H9 (cell line): ENCODE measurements at regions not wholly inside any gene's neighbourhood (a gene's known extent, or its start where the extent isn't known, plus 50 kb on each side); places are given as distances from the start of the nearest gene placed in this dataset.

Source experiments
- DNase-seq: peaks from one replicate; pipeline ENCODE4 v3.0.0-alpha.2; 2017
- H2AFZ ChIP-seq: one replicate; pipeline ENCODE4 v1.6.1; 2013; ENCODE audit warnings: mild to moderate bottlenecking, low read length, control low read depth, moderate library complexity
- H2AK5ac ChIP-seq: 2 replicates; pipeline ENCODE4 v1.6.1; 2013; ENCODE audit warnings: low read length, control low read depth, mixed read lengths; ENCODE audit not compliant: insufficient read length
- H2BK120ac ChIP-seq: one replicate; pipeline ENCODE4 v1.6.1; 2013; ENCODE audit warnings: low read depth, mild to moderate bottlenecking, low read length, control low read depth, inconsistent platforms; ENCODE audit not compliant: poor library complexity, severe bottlenecking
- H2BK12ac ChIP-seq: 2 replicates; pipeline ENCODE4 v1.6.1; 2013; ENCODE audit warnings: low read length, control low read depth, mixed read lengths, low read depth; ENCODE audit not compliant: insufficient read length
- H2BK15ac ChIP-seq: 2 replicates; pipeline ENCODE4 v1.6.1; 2013; ENCODE audit warnings: low read depth, low read length, control low read depth
- H2BK20ac ChIP-seq: one replicate; pipeline ENCODE4 v1.6.1; 2013; ENCODE audit warnings: low read depth, mild to moderate bottlenecking, low read length, control low read depth, inconsistent platforms; ENCODE audit not compliant: poor library complexity, severe bottlenecking
- H2BK5ac ChIP-seq: 2 replicates; pipeline ENCODE4 v1.6.1; 2013; ENCODE audit warnings: low read length, control low read depth, mixed read lengths; ENCODE audit not compliant: insufficient read length
- H3K14ac ChIP-seq: 2 replicates; pipeline ENCODE4 v1.6.1; 2013; ENCODE audit warnings: low read length, control low read depth; ENCODE audit not compliant: insufficient read depth
- H3K18ac ChIP-seq: 2 replicates; pipeline ENCODE4 v1.6.1; 2013; ENCODE audit warnings: low read depth, mild to moderate bottlenecking, mixed read lengths, low read length, control low read depth; ENCODE audit not compliant: insufficient read length
- H3K23ac ChIP-seq: 2 replicates; pipeline ENCODE4 v1.6.1; 2013; ENCODE audit warnings: low read length, control low read depth, mixed read lengths, low read depth; ENCODE audit not compliant: insufficient read length
- H3K23me2 ChIP-seq: 2 replicates; pipeline ENCODE4 v1.6.1; 2013; ENCODE audit warnings: low read depth, mild to moderate bottlenecking, mixed read lengths, low read length, control low read depth; ENCODE audit not compliant: insufficient read length, poor library complexity, severe bottlenecking
- H3K27ac ChIP-seq: 2 replicates; pipeline ENCODE4 v1.5.1; 2013; ENCODE audit warnings: low read length, control low read depth, mixed read lengths, low read depth; ENCODE audit not compliant: insufficient read length
- H3K27me3 ChIP-seq: 2 replicates; pipeline ENCODE4 v1.6.1; 2013; ENCODE audit warnings: low read length, control low read depth, inconsistent platforms; ENCODE audit not compliant: insufficient read depth
- H3K4ac ChIP-seq: 2 replicates; pipeline ENCODE4 v1.6.1; 2013; ENCODE audit warnings: low read depth, mild to moderate bottlenecking, control low read depth, inconsistent platforms, low read length, moderate library complexity
- H3K4me1 ChIP-seq: 2 replicates; pipeline ENCODE4 v1.6.1; 2013; ENCODE audit warnings: low read length, control low read depth, inconsistent platforms; ENCODE audit not compliant: insufficient read depth
- H3K4me2 ChIP-seq: 2 replicates; pipeline ENCODE4 v1.6.1; 2013; ENCODE audit warnings: low read length, control low read depth, mixed read lengths; ENCODE audit not compliant: insufficient read length, insufficient read depth
- H3K56ac ChIP-seq: 2 replicates; pipeline ENCODE4 v1.6.1; 2013; ENCODE audit warnings: low read depth, mild to moderate bottlenecking, mixed read lengths, low read length, control low read depth; ENCODE audit not compliant: insufficient read length
- H3K79me1 ChIP-seq: 2 replicates; pipeline ENCODE4 v1.6.1; 2013; ENCODE audit warnings: low read depth, mild to moderate bottlenecking, moderate library complexity, low read length, control low read depth, inconsistent platforms; ENCODE audit not compliant: insufficient read depth, poor library complexity, severe bottlenecking
- H3K79me2 ChIP-seq: 2 replicates; pipeline ENCODE4 v1.6.1; 2013; ENCODE audit warnings: low read length, control low read depth, inconsistent platforms; ENCODE audit not compliant: insufficient read depth
- H3K9ac ChIP-seq: 2 replicates; pipeline ENCODE4 v1.6.1; 2013; ENCODE audit warnings: low read length, control low read depth, mixed read lengths; ENCODE audit not compliant: insufficient read length; ENCODE audit errors: extremely low read depth
- H3K9me3 ChIP-seq: one replicate; pipeline ENCODE4 v1.6.1; 2013; ENCODE audit warnings: low read depth, low read length, inconsistent platforms; ENCODE audit not compliant: control insufficient read depth
- H3T11ph ChIP-seq: one replicate; pipeline ENCODE4 v1.6.1; 2013; ENCODE audit warnings: mild to moderate bottlenecking, low read length, control low read depth, inconsistent platforms
- H4K20me1 ChIP-seq: one replicate; pipeline ENCODE4 v1.6.1; 2013; ENCODE audit not compliant: control insufficient read depth, insufficient read length, insufficient read depth
- H4K5ac ChIP-seq: 2 replicates; pipeline ENCODE4 v1.6.1; 2013; ENCODE audit warnings: low read depth, mild to moderate bottlenecking, mixed read lengths, low read length, control low read depth; ENCODE audit not compliant: insufficient read length
- H4K8ac ChIP-seq: replicated peaks from 2 replicates; pipeline ENCODE4 v1.6.1; 2013; ENCODE audit warnings: low read length, control low read depth, mixed read lengths, low read depth; ENCODE audit not compliant: insufficient read length
- H4K91ac ChIP-seq: 2 replicates; pipeline ENCODE4 v1.6.1; 2013; ENCODE audit warnings: low read depth, mild to moderate bottlenecking, moderate library complexity, mixed read lengths, low read length, control low read depth; ENCODE audit not compliant: insufficient read length
- H3K27ac Mint-ChIP-seq, 3 experiments: 2 replicates in 2 of 3; 3 replicates in 1 of 3; pipeline ENCODE4 v1.8.0; 2020 to 2021; ENCODE audit warnings: mixed read lengths in 3 of 3, mild to moderate bottlenecking in 1 of 3, moderate library complexity in 1 of 3
- H3K27me3 Mint-ChIP-seq: 2 replicates; pipeline ENCODE4 v1.8.0; 2021; ENCODE audit warnings: low read depth, mild to moderate bottlenecking, moderate library complexity, mixed read lengths
- H3K36me3 Mint-ChIP-seq, 3 experiments: 2 replicates in 2 of 3; 3 replicates in 1 of 3; pipeline ENCODE4 v1.8.0; 2020 to 2021; ENCODE audit warnings: low read depth in 3 of 3, mixed read lengths in 3 of 3; ENCODE audit not compliant: insufficient read depth in 1 of 3
- H3K4me1 Mint-ChIP-seq, 2 experiments: 2 replicates each; pipeline ENCODE4 v1.8.0; 2020; ENCODE audit warnings: mixed read lengths in 2 of 2
- H3K4me3 Mint-ChIP-seq, 2 experiments: 2 replicates in 1 of 2; 3 replicates in 1 of 2; pipeline ENCODE4 v1.8.0; 2020 to 2021; ENCODE audit warnings: mild to moderate bottlenecking in 2 of 2, mixed read lengths in 2 of 2, moderate library complexity in 1 of 2
- H3K9me3 Mint-ChIP-seq, 2 experiments: 2 replicates in 1 of 2; 3 replicates in 1 of 2; pipeline ENCODE4 v1.8.0; 2020; ENCODE audit warnings: mild to moderate bottlenecking in 2 of 2, mixed read lengths in 2 of 2, moderate library complexity in 1 of 2
- CTCF ChIP-seq: fragments of 200-600 bp; sonication (generic); conservative IDR thresholded peaks from 3 replicates; pipeline ENCODE4 v1.8.0; 2021; ENCODE audit warnings: antibody characterized with exemption, mild to moderate bottlenecking
- WGBS: extraction: QIAGEN DNeasy Blood & Tissue Kit; methylation state at CpG from one replicate; pipeline ENCODE4 v1.1.7; 2013; ENCODE audit warnings: missing lambda C conversion rate, low lambda C conversion rate, mixed read lengths; ENCODE audit not compliant: insufficient read length; ENCODE audit errors: extremely low coverage; 5-methylcytosine and 5-hydroxymethylcytosine counted together

- Mint-ChIP-seq H3K36me3 (no peaks in the 10 kb centered on the region), H3K4me3 (no peak overlapping the region), H3K4me1 (peaks cover 0 to 2% of the 10 kb centered on the region in 2 experiments; a peak in 2 of 4 replicates), H3K27ac (no peak overlapping the region), H3K27me3 (no peaks in the 10 kb centered on the region), H3K9me3 (no peaks in the 10 kb centered on the region)
- Histone ChIP-seq H2AK5ac (no peak overlapping the region), H4K5ac (no peak overlapping the region), H3K4ac (no peak overlapping the region), H3K23me2 (no peaks in the 10 kb centered on the region), H2BK120ac (no peak overlapping the region), H2BK20ac (no peak overlapping the region), H2BK5ac (no peak overlapping the region), H4K91ac (no peak overlapping the region), H4K20me1 (no peaks in the 10 kb centered on the region), H3K56ac (no peak overlapping the region), H3K9ac (no peak overlapping the region), H3K79me2 (no peaks in the 10 kb centered on the region), H4K8ac (no peak overlapping the region), H2AFZ (no peak overlapping the region), H3K4me2 (no peak overlapping the region), H3K79me1 (no peaks in the 10 kb centered on the region), H3K4me1 (no peaks in the 10 kb centered on the region; the same call in 1 of the 2 replicates), H2BK15ac (no peak overlapping the region), H3K23ac (no peak overlapping the region), H3K27me3 (no peaks in the 10 kb centered on the region), H3T11ph (no peak overlapping the region), H2BK12ac (no peak overlapping the region), H3K9me3 (no peaks in the 10 kb centered on the region), H3K18ac (no peak overlapping the region), H3K27ac (no peak overlapping the region), H3K14ac (no peak overlapping the region)
- WGBS, result no CpG with 5 or more reads among the region's 2 CpGs
- no peak for TF ChIP-seq CTCF
- no peak for DNase-seq
These were observed 70.2 kb upstream of the NOCT start for GRCh38 chr4:138945401-138945800.
